ENCODE measurements at regions not wholly inside any gene's neighbourhood (a gene's known extent, or its start where the extent isn't known, plus 50 kb on each side); places are given as distances from the start of the nearest gene placed in this dataset.
A peak's percentile ranks its signal among the peaks of the same experiment; 100 is the strongest.

DNA sequence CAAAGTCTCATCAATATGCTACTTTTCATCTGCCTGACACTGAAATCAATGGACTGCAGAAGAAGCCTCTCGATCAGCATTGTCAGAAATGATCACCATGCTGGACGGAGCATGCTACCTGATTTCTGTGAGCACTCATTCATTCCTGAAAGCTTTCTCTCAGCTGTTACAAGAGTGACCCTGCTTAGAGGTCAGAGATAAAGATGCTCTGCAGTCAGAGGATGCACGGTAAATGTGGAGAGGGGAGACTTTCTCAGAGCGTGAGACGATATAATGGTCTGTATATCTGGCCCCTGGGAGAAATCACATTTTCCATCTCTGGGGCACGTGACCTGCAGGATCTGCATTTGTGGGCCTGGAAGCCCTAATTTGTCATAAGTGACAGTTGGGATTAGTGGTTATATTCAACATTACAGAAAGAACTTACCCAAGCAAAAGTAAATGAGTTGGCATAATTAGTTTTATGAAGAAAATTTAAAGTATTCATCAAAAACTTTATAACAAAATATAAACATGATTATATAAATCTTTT, 125.6 kb upstream of the TTC29 start:
- TF ChIP-seq, protein P1, sequence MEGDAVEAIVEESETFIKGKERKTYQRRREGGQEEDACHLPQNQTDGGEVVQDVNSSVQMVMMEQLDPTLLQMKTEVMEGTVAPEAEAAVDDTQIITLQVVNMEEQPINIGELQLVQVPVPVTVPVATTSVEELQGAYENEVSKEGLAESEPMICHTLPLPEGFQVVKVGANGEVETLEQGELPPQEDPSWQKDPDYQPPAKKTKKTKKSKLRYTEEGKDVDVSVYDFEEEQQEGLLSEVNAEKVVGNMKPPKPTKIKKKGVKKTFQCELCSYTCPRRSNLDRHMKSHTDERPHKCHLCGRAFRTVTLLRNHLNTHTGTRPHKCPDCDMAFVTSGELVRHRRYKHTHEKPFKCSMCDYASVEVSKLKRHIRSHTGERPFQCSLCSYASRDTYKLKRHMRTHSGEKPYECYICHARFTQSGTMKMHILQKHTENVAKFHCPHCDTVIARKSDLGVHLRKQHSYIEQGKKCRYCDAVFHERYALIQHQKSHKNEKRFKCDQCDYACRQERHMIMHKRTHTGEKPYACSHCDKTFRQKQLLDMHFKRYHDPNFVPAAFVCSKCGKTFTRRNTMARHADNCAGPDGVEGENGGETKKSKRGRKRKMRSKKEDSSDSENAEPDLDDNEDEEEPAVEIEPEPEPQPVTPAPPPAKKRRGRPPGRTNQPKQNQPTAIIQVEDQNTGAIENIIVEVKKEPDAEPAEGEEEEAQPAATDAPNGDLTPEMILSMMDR (IDR thresholded peaks at IDR 0.05): no peak
- TF ChIP-seq POLR2AphosphoS5 (IDR thresholded peaks at IDR 0.05) (no peak), POLR2A (IDR thresholded peaks at IDR 0.05) (no peak)
- Histone ChIP-seq H3K9me3 (peaks cover 0 to 8% of the 10 kb centered on the region in 2 donors), H3K36me3 (no peaks in the 10 kb centered on the region), H3K4me1 (no peaks in the 10 kb centered on the region), H3K27ac (no peak overlapping the region), H3K27me3 (no peaks in the 10 kb centered on the region), H3K4me3 (no peak overlapping the region)
- no peak for DNase-seq (ENCODE audit: low spot score in 2 of 2)
- intact Hi-C loops (cut with DNase I; ENCODE audit: low total_unique reads): no loop called here

DNA sequence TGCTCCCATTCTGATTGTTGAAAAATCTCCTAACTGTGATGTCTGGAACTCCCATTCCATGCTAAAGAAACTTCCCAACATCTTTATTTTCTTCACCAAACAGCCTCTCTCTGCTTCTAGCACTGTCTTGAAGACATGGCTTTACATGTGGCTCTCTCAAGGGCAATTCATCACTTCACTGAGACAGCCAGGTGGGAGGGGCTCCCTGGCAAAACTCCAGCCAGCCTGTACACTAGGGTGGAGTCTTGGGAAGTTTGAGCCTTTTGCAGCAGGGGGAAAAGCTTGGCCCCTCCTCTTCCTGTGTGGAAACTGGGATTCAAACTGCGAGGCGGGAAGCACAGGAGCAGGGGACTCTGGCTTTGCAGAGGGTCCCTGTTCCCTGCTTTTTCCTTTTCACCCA, 130.5 kb upstream of the TTC29 start:
- Histone ChIP-seq H3K4me1 (peaks cover 0 to 5% of the 10 kb centered on the region in 2 donors), H3K27me3 (no peaks in the 10 kb centered on the region), H3K27ac (no peak overlapping the region), H3K4me3 (no peak overlapping the region), H3K36me3 (no peaks in the 10 kb centered on the region), H3K9me3 (peaks cover 0 to 8% of the 10 kb centered on the region in 2 donors)
- TF ChIP-seq POLR2A (IDR thresholded peaks at IDR 0.05): no peak
- TF ChIP-seq, protein P1 (IDR thresholded peaks at IDR 0.05): no peak
- TF ChIP-seq POLR2AphosphoS5 (IDR thresholded peaks at IDR 0.05): no peak
- DNase-seq (ENCODE audit: low spot score in 2 of 2): no peak
- intact Hi-C loops (cut with DNase I; ENCODE audit: low total_unique reads): no loop called here

DNA sequence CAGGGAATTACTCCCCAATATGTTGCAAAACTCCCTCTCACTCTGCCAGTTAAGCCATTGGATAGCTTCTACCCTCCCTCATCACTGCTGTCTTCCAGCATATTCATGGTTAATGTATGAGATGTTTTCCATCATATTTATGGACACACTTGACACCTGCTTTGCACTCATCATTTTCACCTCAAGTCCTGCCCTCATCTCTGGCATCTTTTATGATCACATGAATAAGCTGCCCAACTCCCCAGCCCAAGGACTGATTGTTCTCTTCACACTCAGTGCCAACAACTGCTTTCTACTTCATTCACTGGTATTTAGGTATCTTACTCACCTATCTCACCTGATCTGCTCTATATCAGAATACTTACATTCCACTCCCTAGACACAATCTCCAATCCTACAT, 131.1 kb upstream of the TTC29 start:
- intact Hi-C loops (cut with DNase I; ENCODE audit: low total_unique reads): no loop called here
- Histone ChIP-seq H3K36me3 (no peaks in the 10 kb centered on the region), H3K4me1 (peaks cover 0 to 5% of the 10 kb centered on the region in 2 donors), H3K27me3 (no peaks in the 10 kb centered on the region), H3K4me3 (no peak overlapping the region), H3K9me3 (peaks cover 0 to 8% of the 10 kb centered on the region in 2 donors), H3K27ac (no peak overlapping the region)
- no peak for DNase-seq (ENCODE audit: low spot score in 2 of 2)
- TF ChIP-seq, protein P1 (IDR thresholded peaks at IDR 0.05): no peak
- TF ChIP-seq POLR2AphosphoS5 (IDR thresholded peaks at IDR 0.05) (no peak), POLR2A (IDR thresholded peaks at IDR 0.05) (no peak)

DNA sequence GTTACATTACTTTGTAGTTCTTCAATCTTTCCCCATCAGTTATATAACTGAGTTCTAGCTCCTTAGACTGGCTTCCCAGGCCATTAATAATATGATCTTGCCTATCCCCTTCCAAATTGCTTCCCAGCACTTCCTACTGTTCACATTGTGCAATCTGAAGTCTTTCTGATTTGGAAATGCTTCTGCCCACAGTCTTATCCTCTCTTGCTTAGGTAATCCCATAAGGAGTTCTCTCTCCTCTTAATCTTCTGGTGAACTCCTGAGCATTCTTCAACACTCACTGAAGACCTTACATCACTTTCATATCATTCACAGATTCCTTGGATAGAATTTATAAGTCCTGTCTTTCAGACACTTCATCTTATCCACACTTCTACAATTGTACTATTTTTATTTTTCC, 132.7 kb upstream of the TTC29 start:
- no peak overlapping the region for H3K4me3 ChIP-seq
- intact Hi-C loops (cut with DNase I; ENCODE audit: low total_unique reads): no loop called here
- TF ChIP-seq POLR2A (IDR thresholded peaks at IDR 0.05) (no peak), POLR2AphosphoS5 (IDR thresholded peaks at IDR 0.05) (no peak)
- TF ChIP-seq, protein P1 (IDR thresholded peaks at IDR 0.05): no peak
- H3K9me3 ChIP-seq: no peaks in the 10 kb centered on the region
- H3K4me1 ChIP-seq: peaks cover 0 to 5% of the 10 kb centered on the region in 2 donors
- no peaks in the 10 kb centered on the region for H3K36me3 ChIP-seq
- H3K27me3 ChIP-seq: no peaks in the 10 kb centered on the region
- H3K27ac ChIP-seq: no peak overlapping the region
- DNase-seq (ENCODE audit: low spot score in 2 of 2): no peak

DNA sequence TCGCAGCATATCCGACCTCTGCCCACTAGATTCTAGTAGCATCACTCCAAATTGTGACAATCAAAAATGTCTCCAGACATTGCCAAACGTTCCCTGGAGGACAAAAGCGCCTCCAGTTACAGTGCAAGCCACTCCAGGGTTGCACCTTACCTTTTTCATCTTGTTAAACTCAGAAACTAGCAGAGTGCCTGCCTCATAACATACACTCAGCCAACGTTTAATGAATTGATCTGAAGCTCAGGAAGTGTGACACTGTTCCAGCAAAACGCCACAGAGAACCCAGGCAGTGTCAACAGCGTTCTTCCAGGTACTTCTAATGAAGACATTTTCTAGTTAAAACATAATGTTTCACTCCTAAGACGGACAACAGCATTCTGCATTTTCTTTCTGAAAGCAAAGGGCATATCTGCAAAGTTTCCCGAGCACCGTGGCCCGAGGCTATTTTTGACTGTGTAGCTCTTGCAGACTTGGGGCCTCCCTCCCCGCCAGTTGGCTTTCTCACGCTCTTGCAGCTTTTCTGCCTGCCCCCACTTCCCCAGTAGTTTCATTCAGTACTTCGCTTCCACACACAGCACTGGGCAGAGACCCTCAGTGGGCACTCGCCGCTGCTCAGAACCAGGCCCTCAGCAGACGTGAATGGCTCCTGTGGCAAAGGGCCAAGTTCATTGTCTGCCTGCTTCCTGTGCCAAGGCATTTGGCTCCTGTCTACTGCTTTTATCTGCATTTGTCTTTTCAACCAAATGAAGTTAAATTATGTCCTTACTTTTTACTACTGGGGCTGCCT, 133.4 kb upstream of the TTC29 start:
- peak overlapping the region in 2 of 3 donors; percentile 37 to 59 for H3K4me3 ChIP-seq
- DNase-seq (ENCODE audit: low spot score in 2 of 2): no peak
- H3K4me1 ChIP-seq: peaks cover 0 to 5% of the 10 kb centered on the region in 2 donors

More for the DNA sequence above, 133.4 kb upstream of the TTC29 start:
- TF ChIP-seq, protein P1 (IDR thresholded peaks at IDR 0.05): no peak
- TF ChIP-seq POLR2AphosphoS5 (IDR thresholded peaks at IDR 0.05): no peak
- no peak for TF ChIP-seq POLR2A (IDR thresholded peaks at IDR 0.05)
- H3K36me3 ChIP-seq: no peaks in the 10 kb centered on the region
- intact Hi-C loops (cut with DNase I; ENCODE audit: low total_unique reads): no loop called here
- H3K27ac ChIP-seq: peak overlapping the region in 1 of 2 donors; percentile 44
- no peaks in the 10 kb centered on the region for H3K27me3 ChIP-seq
- H3K9me3 ChIP-seq: no peaks in the 10 kb centered on the region

Data from breast epithelium (tissue), 4 donors.